Sigmoid colon (tissue), 6 donors: ENCODE measurements at regions not wholly inside any gene's neighbourhood (a gene's known extent, or its start where the extent isn't known, plus 50 kb on each side); places are given as distances from the start of the nearest gene placed in this dataset.

Source experiments
- DNase-seq: peaks from one replicate; pipeline ENCODE4 v3.0.0-alpha.2; 2019
- H3K27ac ChIP-seq, 4 donors: fragments of 200-600 bp; sonication (generic); one replicate each; pipeline ENCODE4 v1.5.1; 2016 to 2019; ENCODE audit warnings: mild to moderate bottlenecking in 1 of 4
- H3K27me3 ChIP-seq, 3 donors: fragments of 200-600 bp; sonication (generic); one replicate each; pipeline ENCODE4 v1.5.1; 2019; ENCODE audit warnings: mild to moderate bottlenecking in 1 of 3
- H3K36me3 ChIP-seq, 4 donors: fragments of 200-600 bp; sonication (generic); one replicate each; pipeline ENCODE4 v1.5.1; 2016 to 2019
- H3K4me1 ChIP-seq, 4 donors: fragments of 200-600 bp; sonication (generic); one replicate each; pipeline ENCODE4 v1.5.1; 2017 to 2019
- H3K4me3 ChIP-seq, 4 donors: fragments of 200-600 bp; sonication (generic); one replicate each; pipeline ENCODE4 v1.5.1; 2017 to 2019; ENCODE audit warnings: mild to moderate bottlenecking in 2 of 4, moderate library complexity in 1 of 4
- H3K9me3 ChIP-seq, 4 donors: fragments of 200-600 bp in 3 of 4; sonication (generic) in 3 of 4; one replicate each; pipeline versions ENCODE4 v1.5.1 to v1.6.1; 2013 to 2019
- EP300 ChIP-seq, 4 donors: sonication (generic); formaldehyde crosslinking; IDR thresholded peaks; one replicate each; pipeline ENCODE4 v1.6.1; 2017; ENCODE audit warnings: antibody characterized with exemption in 4 of 4
- POLR2A ChIP-seq, 2 donors: fragments of 450-650 bp; IDR thresholded peaks; one replicate each; pipeline ENCODE4 v1.6.1; 2016; ENCODE audit warnings: antibody characterized with exemption in 2 of 2, mild to moderate bottlenecking in 2 of 2, moderate library complexity in 2 of 2
- POLR2AphosphoS5 ChIP-seq, 4 donors: sonication (generic); formaldehyde crosslinking; IDR thresholded peaks; one replicate each; pipeline ENCODE4 v1.6.1; 2017; ENCODE audit warnings: antibody characterized with exemption in 4 of 4
- WGBS, 2 donors: extraction: QIAGEN DNeasy Blood & Tissue Kit; methylation state at CpG; one replicate each; pipeline ENCODE4 v1.1.7; 2013; 5-methylcytosine and 5-hydroxymethylcytosine counted together
- intact Hi-C: fragments of 100-400 bp; cut with DNase I; formaldehyde crosslinking; loops from one replicate; pipeline ENCODE4 v1.15.1; 2023
- TF ChIP-seq, protein P1 (sequence below), 4 experiments: fragments of 450-650 bp in 3 of 4; fragments of 200-600 bp in 1 of 4; IDR thresholded peaks; one replicate each; pipeline ENCODE4 v1.5.1; 2016 to 2019; ENCODE audit warnings: antibody characterized with exemption in 4 of 4, mild to moderate bottlenecking in 3 of 4, moderate library complexity in 2 of 4
- donor health status: healthy with polysubstance abuse.
- donor health status: healthy.

DNA sequence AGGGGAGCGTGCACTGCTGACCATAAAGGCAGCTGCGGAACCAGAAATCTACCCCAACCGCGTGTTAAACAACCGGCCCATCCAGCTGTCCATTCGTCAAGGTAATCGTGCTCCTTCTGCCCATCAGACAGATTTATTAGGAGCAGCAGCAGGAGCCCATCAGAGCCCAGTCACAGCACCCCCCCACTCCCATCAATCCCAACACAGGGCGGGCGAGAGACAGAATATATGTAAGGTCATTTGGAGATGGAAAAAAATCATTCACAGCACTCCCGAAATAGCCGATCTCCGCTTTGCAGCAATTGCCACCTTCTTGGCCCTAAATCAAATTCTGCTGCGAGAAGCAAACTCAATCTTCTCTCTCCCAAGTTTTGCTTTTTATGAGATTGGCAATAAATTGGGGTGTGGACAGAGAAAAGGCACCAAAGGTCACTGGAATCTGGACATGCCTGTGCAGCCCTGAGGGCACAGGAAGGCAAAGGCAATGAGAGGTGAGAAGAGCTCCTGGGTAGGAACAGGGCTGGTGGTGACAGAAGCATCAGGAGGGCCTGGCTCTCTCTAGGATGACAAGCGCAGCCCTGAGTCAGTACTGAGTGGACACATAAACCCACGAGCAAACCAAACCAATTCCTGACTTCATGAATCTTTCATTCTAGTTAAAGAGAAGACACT is 145.0 kb upstream of the ZMIZ1 start:
- H3K9me3 ChIP-seq = no peaks in the 10 kb centered on the region
- no peak overlapping the region for H3K4me3 ChIP-seq
- no peaks in the 10 kb centered on the region for H3K27me3 ChIP-seq
- peaks cover 0 to 10% (median 4%) of the 10 kb centered on the region in 4 donors for H3K4me1 ChIP-seq
- H3K36me3 ChIP-seq = no peaks in the 10 kb centered on the region
- DNase-seq = no peak
- 19 to 69% methylated on average over 15 of the region's 15 CpGs for WGBS, 2 donors
- intact Hi-C loops = no loop called here
- TF ChIP-seq POLR2A (IDR thresholded peaks at IDR 0.05) = no peak
- TF ChIP-seq EP300 (IDR thresholded peaks at IDR 0.05) = no peak
- no peak for TF ChIP-seq POLR2AphosphoS5 (IDR thresholded peaks at IDR 0.05)
- TF ChIP-seq, protein P1, sequence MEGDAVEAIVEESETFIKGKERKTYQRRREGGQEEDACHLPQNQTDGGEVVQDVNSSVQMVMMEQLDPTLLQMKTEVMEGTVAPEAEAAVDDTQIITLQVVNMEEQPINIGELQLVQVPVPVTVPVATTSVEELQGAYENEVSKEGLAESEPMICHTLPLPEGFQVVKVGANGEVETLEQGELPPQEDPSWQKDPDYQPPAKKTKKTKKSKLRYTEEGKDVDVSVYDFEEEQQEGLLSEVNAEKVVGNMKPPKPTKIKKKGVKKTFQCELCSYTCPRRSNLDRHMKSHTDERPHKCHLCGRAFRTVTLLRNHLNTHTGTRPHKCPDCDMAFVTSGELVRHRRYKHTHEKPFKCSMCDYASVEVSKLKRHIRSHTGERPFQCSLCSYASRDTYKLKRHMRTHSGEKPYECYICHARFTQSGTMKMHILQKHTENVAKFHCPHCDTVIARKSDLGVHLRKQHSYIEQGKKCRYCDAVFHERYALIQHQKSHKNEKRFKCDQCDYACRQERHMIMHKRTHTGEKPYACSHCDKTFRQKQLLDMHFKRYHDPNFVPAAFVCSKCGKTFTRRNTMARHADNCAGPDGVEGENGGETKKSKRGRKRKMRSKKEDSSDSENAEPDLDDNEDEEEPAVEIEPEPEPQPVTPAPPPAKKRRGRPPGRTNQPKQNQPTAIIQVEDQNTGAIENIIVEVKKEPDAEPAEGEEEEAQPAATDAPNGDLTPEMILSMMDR (IDR thresholded peaks at IDR 0.05) = no peak
- H3K27ac ChIP-seq = no peak overlapping the region

DNA sequence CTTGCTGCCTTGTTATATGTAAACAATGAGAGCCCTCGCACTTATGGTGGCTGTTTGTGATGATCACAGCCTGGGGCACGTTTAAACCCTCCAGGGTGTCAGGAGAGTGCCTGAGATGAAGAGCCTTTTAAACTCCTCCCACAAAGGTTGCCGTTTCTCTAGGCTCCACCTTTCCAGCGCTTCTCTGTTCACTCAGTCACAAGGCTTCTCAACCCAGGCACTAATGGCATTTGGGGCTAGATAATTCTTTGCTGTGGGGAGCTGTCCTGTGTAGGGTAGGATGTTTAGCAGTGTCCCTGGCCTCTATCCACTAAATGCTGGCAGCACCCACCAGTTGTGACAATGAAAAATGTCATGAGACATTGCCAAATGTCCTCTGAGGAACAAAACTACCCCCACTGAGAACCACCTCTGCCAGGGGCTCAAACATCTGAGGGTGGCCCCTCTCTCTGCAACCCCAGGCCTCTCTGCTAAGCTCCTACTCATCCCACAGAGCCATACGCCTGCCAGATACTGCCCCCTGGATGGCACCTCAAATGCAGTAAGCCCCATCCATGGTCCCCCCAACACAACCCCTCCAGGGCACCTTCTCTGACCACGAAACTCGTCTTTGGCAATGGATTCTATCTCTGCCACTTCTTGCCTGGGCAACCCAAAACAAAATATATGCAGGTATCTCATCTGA is 144.3 kb upstream of the ZMIZ1 start:
- Histone ChIP-seq H3K4me3 (no peak overlapping the region), H3K9me3 (no peaks in the 10 kb centered on the region), H3K36me3 (no peaks in the 10 kb centered on the region), H3K4me1 (peaks cover 0 to 10% (median 4%) of the 10 kb centered on the region in 4 donors), H3K27me3 (no peaks in the 10 kb centered on the region), H3K27ac (no peak overlapping the region)
- no peak for TF ChIP-seq EP300 (IDR thresholded peaks at IDR 0.05)
- TF ChIP-seq, protein P1 (IDR thresholded peaks at IDR 0.05) = no peak
- TF ChIP-seq POLR2AphosphoS5 (IDR thresholded peaks at IDR 0.05) = no peak
- no peak for TF ChIP-seq POLR2A (IDR thresholded peaks at IDR 0.05)
- no peak for DNase-seq
- intact Hi-C loops = no loop called here
- 51 to 70% methylated on average over 7 of the region's 7 CpGs for WGBS, 2 donors

DNA sequence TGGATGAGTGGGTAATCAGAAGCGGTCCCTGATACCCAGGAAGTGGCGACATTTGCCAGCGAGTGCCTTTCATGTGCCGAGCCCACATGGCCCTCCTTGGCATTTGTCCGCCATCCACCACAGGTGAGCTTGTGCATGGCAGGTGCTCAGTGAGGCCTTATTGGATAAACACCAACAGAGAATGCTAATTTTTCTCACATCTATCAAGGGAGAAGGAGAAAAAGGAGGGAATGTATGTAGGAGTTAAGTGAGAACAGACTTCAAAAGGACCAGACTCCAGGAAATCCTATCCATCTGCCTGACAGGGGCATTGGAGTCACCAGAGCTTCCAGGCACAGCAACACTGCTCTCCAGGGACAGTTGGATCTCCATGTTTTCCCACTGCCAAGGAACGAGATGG is 143.5 kb upstream of the ZMIZ1 start:
- TF ChIP-seq, protein P1 (IDR thresholded peaks at IDR 0.05) = no peak
- no peak for TF ChIP-seq EP300 (IDR thresholded peaks at IDR 0.05)
- no peak for TF ChIP-seq POLR2AphosphoS5 (IDR thresholded peaks at IDR 0.05)
- no peak for TF ChIP-seq POLR2A (IDR thresholded peaks at IDR 0.05)
- Histone ChIP-seq H3K4me3 (no peak overlapping the region), H3K9me3 (no peaks in the 10 kb centered on the region), H3K27me3 (no peaks in the 10 kb centered on the region), H3K27ac (no peak overlapping the region), H3K4me1 (peaks cover 0 to 10% (median 4%) of the 10 kb centered on the region in 4 donors), H3K36me3 (no peaks in the 10 kb centered on the region)
- intact Hi-C loops = no loop called here
- WGBS, 2 donors = 93% methylated on average over 6 of the region's 6 CpGs
- DNase-seq = no peak

DNA sequence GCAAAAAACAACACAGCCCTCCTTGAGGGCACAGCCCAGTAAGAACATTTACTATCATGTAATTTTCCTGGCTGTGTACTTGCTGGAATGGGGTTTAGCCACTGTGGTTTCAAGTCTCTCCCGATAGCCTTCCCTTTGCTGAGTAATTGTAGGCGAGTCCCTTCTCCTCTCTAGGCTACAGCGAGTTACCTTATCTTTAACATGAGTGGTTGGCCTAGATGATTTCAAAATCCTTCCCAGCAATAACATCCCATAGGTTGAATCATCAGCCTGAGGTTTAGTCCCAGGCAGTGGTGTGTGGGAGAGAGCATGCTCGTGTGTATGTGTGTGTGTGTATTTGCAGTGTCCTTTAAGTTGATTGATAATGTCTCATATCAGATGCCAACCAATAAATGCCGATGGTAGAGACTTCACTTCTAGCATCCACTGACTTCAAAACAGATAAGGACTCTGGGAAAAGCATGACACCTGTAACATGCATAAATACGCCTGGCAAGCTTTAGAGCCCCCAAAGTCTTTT is 142.9 kb upstream of the ZMIZ1 start:
- 58 to 79% methylated on average over 6 of the region's 6 CpGs for WGBS, 2 donors
- no peak for DNase-seq
- Histone ChIP-seq H3K27ac (no peak overlapping the region), H3K36me3 (no peaks in the 10 kb centered on the region), H3K4me3 (no peak overlapping the region), H3K27me3 (no peaks in the 10 kb centered on the region), H3K4me1 (peaks cover 0 to 10% (median 4%) of the 10 kb centered on the region in 4 donors), H3K9me3 (no peaks in the 10 kb centered on the region)
- intact Hi-C loops = no loop called here
- TF ChIP-seq EP300 (IDR thresholded peaks at IDR 0.05) (no peak), POLR2AphosphoS5 (IDR thresholded peaks at IDR 0.05) (no peak), POLR2A (IDR thresholded peaks at IDR 0.05) (no peak)
- TF ChIP-seq, protein P1 (IDR thresholded peaks at IDR 0.05) = no peak
